PC-9 (cell line): ENCODE measurements at regions not wholly inside any gene's neighbourhood (a gene's known extent, or its start where the extent isn't known, plus 50 kb on each side); places are given as distances from the start of the nearest gene placed in this dataset.

Experiments
- BruUV-seq: library from RNA; stranded (reverse); fragments of 400-500 nt; replicated peaks from 2 replicates; lab custom pipeline; 2021; lab: Mats Ljungman, UMichigan
- CTCF ChIA-PET: fragments of 300-600 bp; sonication (Branson Sonifier 250); formaldehyde crosslinking; loops from one replicate; lab custom pipeline; 2022; ENCODE audit warnings: antibody characterized with exemption; lab: Charles Lee
- POLR2A ChIA-PET: fragments of 300-600 bp; sonication (Branson Sonifier 250); formaldehyde crosslinking; loops from one replicate; lab custom pipeline; 2022; ENCODE audit warnings: antibody characterized with exemption; ENCODE audit not compliant: unreplicated experiment; lab: Charles Lee
- DNase-seq, 2 experiments: peaks; one replicate each; pipeline versions ENCODE4 v3.0.0 to v3.0.0-alpha.2; 2015 to 2022; ENCODE audit warnings: mixed read lengths in 1 of 2
- H2AFZ ChIP-seq: fragments of 200-600 bp; sonication (generic); 2 replicates; pipeline ENCODE4 v1.8.1; 2017; ENCODE audit warnings: antibody characterized with exemption
- H3F3A ChIP-seq: fragments of 200-600 bp; sonication (generic); 2 replicates; pipeline ENCODE4 v1.8.1; 2017; ENCODE audit warnings: antibody characterized with exemption, mild to moderate bottlenecking, low read depth; ENCODE audit not compliant: insufficient read depth
- H3K27ac ChIP-seq: fragments of 200-600 bp; sonication (generic); 2 replicates; pipeline ENCODE4 v1.6.1; 2016; ENCODE audit warnings: mixed run types
- H3K27me3 ChIP-seq: fragments of 200-600 bp; sonication (generic); 2 replicates; pipeline ENCODE4 v1.6.1; 2016; ENCODE audit warnings: low read depth, mixed run types; ENCODE audit not compliant: insufficient read depth
- H3K36me3 ChIP-seq: fragments of 200-600 bp; sonication (generic); 2 replicates; pipeline ENCODE4 v1.6.1; 2016; ENCODE audit warnings: low read depth, mixed run types
- H3K4me1 ChIP-seq: fragments of 200-600 bp; sonication (generic); replicated peaks from 2 replicates; pipeline ENCODE4 v1.6.1; 2016; ENCODE audit warnings: mixed run types; ENCODE audit not compliant: insufficient read depth
- H3K4me2 ChIP-seq: fragments of 200-600 bp; sonication (generic); 2 replicates; pipeline ENCODE4 v1.6.1; 2017; ENCODE audit warnings: mixed run types
- H3K4me3 ChIP-seq: fragments of 200-600 bp; sonication (generic); 2 replicates; pipeline ENCODE4 v1.6.1; 2016; ENCODE audit warnings: mixed run types
- H3K79me2 ChIP-seq: fragments of 200-600 bp; sonication (generic); 2 replicates; pipeline ENCODE4 v1.6.1; 2017; ENCODE audit warnings: low read depth, mixed run types
- H3K9me2 ChIP-seq: fragments of 200-600 bp; sonication (generic); 2 replicates; pipeline ENCODE4 v1.8.1; 2017; ENCODE audit warnings: mild to moderate bottlenecking; ENCODE audit not compliant: insufficient read depth
- H3K9me3 ChIP-seq: fragments of 200-600 bp; sonication (generic); 2 replicates; pipeline ENCODE4 v1.8.1; 2016; ENCODE audit warnings: low read depth; ENCODE audit not compliant: insufficient read depth
- H4K20me1 ChIP-seq: fragments of 200-600 bp; sonication (generic); 2 replicates; pipeline ENCODE4 v1.8.1; 2017; ENCODE audit not compliant: insufficient read depth
- EZH2 ChIP-seq: fragments of 200-600 bp; sonication (generic); IDR thresholded peaks from 2 replicates; pipeline ENCODE4 v1.8.0; 2017; ENCODE audit warnings: antibody characterized with exemption, low read depth
- intact Hi-C: fragments of 100-400 bp; cut with micrococcal nuclease; formaldehyde crosslinking; loops from one replicate; pipeline ENCODE4 v1.10.0; 2022; ENCODE audit not compliant: unreplicated experiment
- TF ChIP-seq, protein P1 (sequence below): fragments of 200-600 bp; sonication (generic); conservative IDR thresholded peaks from 2 replicates; pipeline ENCODE4 v1.6.1; 2017; ENCODE audit warnings: mixed run types, antibody characterized with exemption, mild to moderate bottlenecking, moderate library complexity

DNA sequence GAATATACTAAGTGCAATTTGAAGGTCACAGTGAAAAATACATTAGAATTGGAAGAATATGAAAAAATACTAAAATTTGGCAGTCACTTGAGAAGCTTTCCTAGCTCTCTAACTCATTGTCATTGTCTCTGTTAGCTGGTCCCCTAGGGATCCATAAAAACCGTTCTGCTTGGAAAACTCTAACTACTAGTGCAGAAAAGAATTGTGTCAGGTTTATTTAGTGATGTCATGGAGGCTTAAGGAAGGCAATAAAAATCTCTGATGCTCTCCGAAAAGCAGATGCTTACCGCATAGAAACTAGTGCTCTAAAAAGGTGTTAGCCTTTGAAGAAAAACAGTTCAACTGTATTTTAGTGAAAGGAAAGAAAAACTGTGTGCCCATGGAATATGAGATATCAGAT is 150.1 kb upstream of the DLGAP1 start:
- POLR2A ChIA-PET: no interaction called here
- intact Hi-C loops: no loop called here
- no peak overlapping the region for H2AFZ ChIP-seq
- no peaks in the 10 kb centered on the region for H3K79me2 ChIP-seq
- peaks cover 11% of the 10 kb centered on the region; the same call in 1 of the 2 replicates for H3K27me3 ChIP-seq
- TF ChIP-seq, protein P1, sequence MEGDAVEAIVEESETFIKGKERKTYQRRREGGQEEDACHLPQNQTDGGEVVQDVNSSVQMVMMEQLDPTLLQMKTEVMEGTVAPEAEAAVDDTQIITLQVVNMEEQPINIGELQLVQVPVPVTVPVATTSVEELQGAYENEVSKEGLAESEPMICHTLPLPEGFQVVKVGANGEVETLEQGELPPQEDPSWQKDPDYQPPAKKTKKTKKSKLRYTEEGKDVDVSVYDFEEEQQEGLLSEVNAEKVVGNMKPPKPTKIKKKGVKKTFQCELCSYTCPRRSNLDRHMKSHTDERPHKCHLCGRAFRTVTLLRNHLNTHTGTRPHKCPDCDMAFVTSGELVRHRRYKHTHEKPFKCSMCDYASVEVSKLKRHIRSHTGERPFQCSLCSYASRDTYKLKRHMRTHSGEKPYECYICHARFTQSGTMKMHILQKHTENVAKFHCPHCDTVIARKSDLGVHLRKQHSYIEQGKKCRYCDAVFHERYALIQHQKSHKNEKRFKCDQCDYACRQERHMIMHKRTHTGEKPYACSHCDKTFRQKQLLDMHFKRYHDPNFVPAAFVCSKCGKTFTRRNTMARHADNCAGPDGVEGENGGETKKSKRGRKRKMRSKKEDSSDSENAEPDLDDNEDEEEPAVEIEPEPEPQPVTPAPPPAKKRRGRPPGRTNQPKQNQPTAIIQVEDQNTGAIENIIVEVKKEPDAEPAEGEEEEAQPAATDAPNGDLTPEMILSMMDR: no peak
- no peak for TF ChIP-seq EZH2
- CTCF ChIA-PET: no interaction called here
- H4K20me1 ChIP-seq: 0 out of 2 replicates have a peak, but pooled peaks cover 11% of the 10 kb centered on the region
- no peaks in the 10 kb centered on the region for H3K9me2 ChIP-seq
- no TSS peak for BruUV-seq
- no peak for DNase-seq
- H3K9me3 ChIP-seq: no peaks in the 10 kb centered on the region
- H3K4me1 ChIP-seq: no peaks in the 10 kb centered on the region
- H3K4me3 ChIP-seq: no peak overlapping the region
- H3K4me2 ChIP-seq: no peak overlapping the region
- H3K36me3 ChIP-seq: no peaks in the 10 kb centered on the region
- no peak overlapping the region for H3K27ac ChIP-seq
- H3F3A ChIP-seq: no peaks in the 10 kb centered on the region

DNA sequence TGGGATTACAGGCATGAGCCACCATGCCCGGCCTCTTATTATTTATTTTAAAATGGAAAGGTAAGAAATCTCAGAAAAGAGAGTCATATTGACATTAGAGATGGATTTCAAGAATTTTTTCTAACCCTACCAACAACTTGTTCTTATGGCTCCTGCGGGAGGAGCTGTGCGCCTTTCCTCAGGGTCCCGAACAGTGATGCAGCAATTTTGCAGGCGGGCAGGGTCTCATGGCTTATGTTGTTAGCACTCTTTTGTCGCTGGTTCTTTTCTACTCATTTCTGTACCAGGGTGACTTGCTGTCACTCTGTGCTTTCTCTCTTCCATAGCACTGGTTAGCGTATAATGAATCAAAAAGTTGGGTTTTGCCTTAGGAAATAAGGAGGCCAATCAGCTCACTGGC is 148.8 kb upstream of the DLGAP1 start:
- Histone ChIP-seq H3K4me1 (no peaks in the 10 kb centered on the region), H3K4me2 (no peak overlapping the region), H3F3A (no peaks in the 10 kb centered on the region), H3K4me3 (no peak overlapping the region), H3K27ac (no peak overlapping the region), H3K79me2 (no peaks in the 10 kb centered on the region), H3K9me3 (no peaks in the 10 kb centered on the region), H2AFZ (no peak overlapping the region), H3K27me3 (peaks cover 6% of the 10 kb centered on the region; the same call in 1 of the 2 replicates), H4K20me1 (0 out of 2 replicates have a peak, but pooled peaks cover 11% of the 10 kb centered on the region), H3K9me2 (no peaks in the 10 kb centered on the region), H3K36me3 (no peaks in the 10 kb centered on the region)
- DNase-seq: no peak
- intact Hi-C loops: no loop called here
- ChIA-PET POLR2A (no interaction called here), CTCF (no interaction called here)
- no TSS peak for BruUV-seq
- TF ChIP-seq EZH2: no peak
- TF ChIP-seq, protein P1: no peak

DNA sequence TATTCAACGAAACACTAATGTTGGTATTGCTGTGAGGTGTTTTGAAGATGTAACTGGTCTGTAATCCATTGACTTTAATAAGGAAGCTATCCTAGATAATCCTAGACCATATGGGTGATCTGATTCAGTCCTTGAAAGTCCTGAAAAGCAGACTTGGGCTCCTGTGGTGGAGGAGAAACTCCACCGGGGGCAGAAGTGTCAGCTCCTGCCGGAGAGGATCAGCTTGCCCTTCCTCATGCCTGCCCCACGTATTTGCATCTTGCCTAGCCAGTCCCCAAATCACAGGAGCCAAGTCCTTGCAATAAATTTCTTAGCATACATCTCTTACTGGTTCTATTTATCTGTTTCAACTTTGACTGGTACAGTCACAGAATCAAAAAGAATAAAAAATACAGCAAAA is 144.2 kb upstream of the DLGAP1 start:
- H3K4me1 ChIP-seq: no peaks in the 10 kb centered on the region
- H3K27ac ChIP-seq: no peak overlapping the region
- H3K9me2 ChIP-seq: no peaks in the 10 kb centered on the region
- no peaks in the 10 kb centered on the region for H3F3A ChIP-seq
- no peaks in the 10 kb centered on the region for H3K36me3 ChIP-seq
- no TSS peak for BruUV-seq
- no peak for DNase-seq
- TF ChIP-seq, protein P1: no peak
- TF ChIP-seq EZH2: no peak
- ChIA-PET POLR2A (interaction anchor here (0.7 kb wide), 1 partner anchor 901 kb away, joined by 5 read pairs; no protein-coding TSS in a partner anchor), CTCF (no interaction called here)
- 0 out of 2 replicates have a peak, but pooled peaks cover 5% of the 10 kb centered on the region for H3K27me3 ChIP-seq
- H3K4me2 ChIP-seq: no peak overlapping the region
- H4K20me1 ChIP-seq: 0 out of 2 replicates have a peak, but pooled peaks cover 5% of the 10 kb centered on the region
- no peaks in the 10 kb centered on the region for H3K9me3 ChIP-seq
- no peaks in the 10 kb centered on the region for H3K79me2 ChIP-seq
- H2AFZ ChIP-seq: no peak overlapping the region
- H3K4me3 ChIP-seq: no peak overlapping the region
- intact Hi-C loops: no loop called here
